OCI-LY1 (cell line): ENCODE measurements at regions not wholly inside any gene's neighbourhood (a gene's known extent, or its start where the extent isn't known, plus 50 kb on each side); places are given as distances from the start of the nearest gene placed in this dataset.

Experiments used
- H2AFZ ChIP-seq: fragments of 200-600 bp; sonication (generic), shearing (Covaris generic); 2 replicates; pipeline ENCODE4 v1.6.0; 2014; ENCODE audit warnings: antibody characterized with exemption, mild to moderate bottlenecking, low read length
- H3F3A ChIP-seq: fragments of 200-600 bp; sonication (generic), shearing (Covaris generic); 2 replicates; pipeline ENCODE4 v1.6.0; 2014; ENCODE audit warnings: mild to moderate bottlenecking, antibody characterized with exemption, low read length, moderate library complexity; ENCODE audit not compliant: insufficient read depth
- H3K27ac ChIP-seq: fragments of 200-600 bp; sonication (generic); 2 replicates; pipeline ENCODE4 v1.5.1; 2014; ENCODE audit warnings: low read length, mixed run types, mild to moderate bottlenecking, low read depth; ENCODE audit not compliant: poor library complexity, severe bottlenecking
- H3K27me3 ChIP-seq: fragments of 200-600 bp; sonication (generic); 2 replicates; pipeline ENCODE4 v1.6.0; 2014; ENCODE audit warnings: antibody characterized with exemption, mild to moderate bottlenecking, low read length, moderate library complexity; ENCODE audit not compliant: insufficient read depth
- H3K36me3 ChIP-seq: fragments of 200-600 bp; sonication (generic); 2 replicates; pipeline ENCODE4 v1.6.1; 2014; ENCODE audit warnings: mild to moderate bottlenecking, antibody characterized with exemption, low read length, moderate library complexity, mixed read lengths; ENCODE audit not compliant: insufficient read depth
- H3K4me1 ChIP-seq: fragments of 200-600 bp; sonication (generic); 2 replicates; pipeline ENCODE4 v1.5.1; 2014; ENCODE audit warnings: mild to moderate bottlenecking, low read length, moderate library complexity; ENCODE audit not compliant: insufficient read depth, severe bottlenecking
- H3K4me2 ChIP-seq: fragments of 200-600 bp; sonication (generic), shearing (Covaris generic); 2 replicates; pipeline ENCODE4 v1.6.1; 2014; ENCODE audit warnings: low read length
- H3K4me3 ChIP-seq: fragments of 200-600 bp; sonication (generic); 2 replicates; pipeline ENCODE4 v1.5.1; 2014; ENCODE audit warnings: low read length, low read depth, mild to moderate bottlenecking, mixed read lengths; ENCODE audit not compliant: poor library complexity, severe bottlenecking
- H3K79me2 ChIP-seq: fragments of 200-600 bp; shearing (Covaris generic); 2 replicates; pipeline ENCODE4 v1.6.1; 2016; ENCODE audit warnings: mixed run types, low read length, mixed read lengths; ENCODE audit not compliant: insufficient read depth
- H3K9ac ChIP-seq: fragments of 200-600 bp; sonication (generic), shearing (Covaris generic); 2 replicates; pipeline ENCODE4 v1.6.1; 2014; ENCODE audit warnings: mild to moderate bottlenecking, low read length, mixed read lengths
- H3K9me2 ChIP-seq: fragments of 200-600 bp; sonication (generic), shearing (Covaris generic); 2 replicates; pipeline ENCODE4 v1.6.1; 2014; ENCODE audit warnings: low read depth, mild to moderate bottlenecking, low read length, mixed read lengths
- H3K9me3 ChIP-seq: fragments of 200-600 bp; shearing (Covaris generic); 2 replicates; pipeline ENCODE4 v1.6.1; 2014; ENCODE audit warnings: low read length, mixed read lengths
- H4K20me1 ChIP-seq: fragments of 200-600 bp; sonication (generic), shearing (Covaris generic); 2 replicates; pipeline ENCODE4 v1.6.0; 2016; ENCODE audit warnings: mild to moderate bottlenecking, low read length; ENCODE audit not compliant: insufficient read depth
- EZH2 ChIP-seq: fragments of 200-600 bp; sonication (generic), shearing (Covaris generic); IDR thresholded peaks from 2 replicates; pipeline ENCODE4 v1.8.0; 2017; ENCODE audit warnings: borderline replicate concordance, mixed run types, mild to moderate bottlenecking, antibody characterized with exemption, low read length, moderate library complexity, mixed read lengths
- TF ChIP-seq, protein P1 (sequence below): fragments of 200-600 bp; sonication (generic), shearing (Covaris generic); IDR thresholded peaks from 2 replicates; pipeline ENCODE4 v1.5.1; 2017; ENCODE audit warnings: mild to moderate bottlenecking, antibody characterized with exemption, low read length, moderate library complexity, mixed read lengths

DNA sequence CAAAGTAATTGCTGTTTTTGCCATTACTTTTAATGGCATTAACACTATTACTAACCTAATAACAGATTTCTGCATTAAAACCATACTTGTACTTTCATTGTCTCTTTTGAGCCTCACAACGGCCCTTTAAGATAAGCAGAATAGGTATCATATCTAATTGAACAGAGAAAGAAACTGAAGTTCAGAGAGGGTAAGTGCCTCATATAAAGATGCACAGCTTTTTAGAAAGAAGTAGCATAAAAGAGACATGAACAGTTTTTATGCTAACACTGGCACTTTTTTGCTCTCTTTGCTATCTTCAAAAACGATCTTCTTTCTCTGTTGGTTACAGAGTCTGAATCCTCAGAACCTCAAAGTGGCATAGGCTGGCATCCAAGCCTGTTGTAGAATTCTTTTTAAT, 102.9 kb upstream of the OR5AK2 start:
- no peaks in the 10 kb centered on the region for H3K9me3 ChIP-seq
- no peak overlapping the region for H3K4me3 ChIP-seq
- no peaks in the 10 kb centered on the region for H4K20me1 ChIP-seq
- no peaks in the 10 kb centered on the region for H3K4me1 ChIP-seq
- no peak overlapping the region for H3K4me2 ChIP-seq
- no peaks in the 10 kb centered on the region for H3K9me2 ChIP-seq
- H2AFZ ChIP-seq, result no peak overlapping the region
- no peaks in the 10 kb centered on the region for H3K27me3 ChIP-seq
- H3F3A ChIP-seq, result no peaks in the 10 kb centered on the region
- no peaks in the 10 kb centered on the region for H3K36me3 ChIP-seq
- no peak overlapping the region for H3K27ac ChIP-seq
- TF ChIP-seq EZH2, result no peak
- TF ChIP-seq, protein P1, sequence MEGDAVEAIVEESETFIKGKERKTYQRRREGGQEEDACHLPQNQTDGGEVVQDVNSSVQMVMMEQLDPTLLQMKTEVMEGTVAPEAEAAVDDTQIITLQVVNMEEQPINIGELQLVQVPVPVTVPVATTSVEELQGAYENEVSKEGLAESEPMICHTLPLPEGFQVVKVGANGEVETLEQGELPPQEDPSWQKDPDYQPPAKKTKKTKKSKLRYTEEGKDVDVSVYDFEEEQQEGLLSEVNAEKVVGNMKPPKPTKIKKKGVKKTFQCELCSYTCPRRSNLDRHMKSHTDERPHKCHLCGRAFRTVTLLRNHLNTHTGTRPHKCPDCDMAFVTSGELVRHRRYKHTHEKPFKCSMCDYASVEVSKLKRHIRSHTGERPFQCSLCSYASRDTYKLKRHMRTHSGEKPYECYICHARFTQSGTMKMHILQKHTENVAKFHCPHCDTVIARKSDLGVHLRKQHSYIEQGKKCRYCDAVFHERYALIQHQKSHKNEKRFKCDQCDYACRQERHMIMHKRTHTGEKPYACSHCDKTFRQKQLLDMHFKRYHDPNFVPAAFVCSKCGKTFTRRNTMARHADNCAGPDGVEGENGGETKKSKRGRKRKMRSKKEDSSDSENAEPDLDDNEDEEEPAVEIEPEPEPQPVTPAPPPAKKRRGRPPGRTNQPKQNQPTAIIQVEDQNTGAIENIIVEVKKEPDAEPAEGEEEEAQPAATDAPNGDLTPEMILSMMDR, result no peak
- H3K9ac ChIP-seq, result no peak overlapping the region
- H3K79me2 ChIP-seq, result no peaks in the 10 kb centered on the region

DNA sequence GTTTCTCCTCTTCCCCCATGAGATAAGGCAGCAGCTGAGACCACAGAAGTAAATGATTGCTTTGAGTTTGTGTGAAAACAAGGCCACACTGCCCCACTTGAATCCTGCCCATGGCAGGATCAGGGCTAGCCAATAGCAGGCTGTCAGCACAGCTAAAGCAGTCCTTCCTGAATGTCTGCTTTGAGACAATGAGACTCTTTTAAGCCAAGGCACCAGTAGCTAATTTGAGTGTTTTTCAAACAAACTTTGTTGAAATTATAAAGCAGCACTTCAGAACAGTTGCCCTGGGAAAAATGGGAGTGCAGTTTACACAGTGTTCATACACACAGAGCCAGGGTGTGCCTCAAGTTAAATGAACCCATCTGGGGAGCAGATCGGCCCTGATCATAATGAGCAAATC, 103.5 kb upstream of the OR5AK2 start:
- Histone ChIP-seq H3K4me3 (no peak overlapping the region), H3K27ac (no peak overlapping the region), H3K4me2 (no peak overlapping the region), H3K4me1 (no peaks in the 10 kb centered on the region), H3K9me2 (no peaks in the 10 kb centered on the region), H3K79me2 (no peaks in the 10 kb centered on the region), H3F3A (no peaks in the 10 kb centered on the region), H2AFZ (no peak overlapping the region), H4K20me1 (no peaks in the 10 kb centered on the region), H3K27me3 (no peaks in the 10 kb centered on the region), H3K36me3 (no peaks in the 10 kb centered on the region), H3K9ac (no peak overlapping the region), H3K9me3 (no peaks in the 10 kb centered on the region)
- TF ChIP-seq EZH2, result no peak
- TF ChIP-seq, protein P1, result no peak

DNA sequence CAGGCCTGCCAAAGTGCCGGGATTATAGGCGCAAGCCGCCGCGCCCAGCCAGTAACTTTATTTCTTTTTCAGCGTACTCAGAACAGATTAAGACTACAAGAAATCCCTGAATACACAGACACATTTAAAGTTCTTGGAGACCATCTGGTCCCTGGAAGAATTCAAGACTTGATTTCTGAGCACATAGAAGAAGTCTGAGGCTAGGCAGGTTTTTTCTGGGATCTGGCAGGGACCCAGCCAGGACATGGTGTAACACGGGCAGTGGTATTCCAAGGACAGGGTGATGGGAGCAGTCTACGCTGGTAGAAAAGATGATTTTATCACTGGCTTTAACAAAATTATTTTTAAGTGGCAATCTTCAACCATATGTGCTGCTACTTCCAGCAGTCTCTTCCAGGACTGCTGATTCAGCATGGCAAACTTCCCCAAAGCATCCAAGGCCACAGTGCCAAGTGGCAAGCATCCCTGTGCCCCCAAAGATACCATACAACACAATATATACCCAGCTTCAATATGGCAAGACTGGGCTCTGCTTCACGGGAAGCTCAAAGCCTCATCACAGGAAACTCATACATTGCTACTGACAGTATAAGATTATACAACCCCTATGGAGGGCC, 105.2 kb upstream of the OR5AK2 start:
- no peak for TF ChIP-seq EZH2
- TF ChIP-seq, protein P1, result no peak
- Histone ChIP-seq H3K27ac (no peak overlapping the region), H2AFZ (no peak overlapping the region), H3K4me2 (no peak overlapping the region), H3K9me3 (no peaks in the 10 kb centered on the region), H3K27me3 (no peaks in the 10 kb centered on the region), H3K4me3 (no peak overlapping the region), H3K4me1 (no peaks in the 10 kb centered on the region), H3K9me2 (no peaks in the 10 kb centered on the region), H3K79me2 (no peaks in the 10 kb centered on the region), H3F3A (no peaks in the 10 kb centered on the region), H3K9ac (no peak overlapping the region), H3K36me3 (no peaks in the 10 kb centered on the region), H4K20me1 (no peaks in the 10 kb centered on the region)
